Hepatocyte (in vitro differentiated cells): ENCODE measurements at regions not wholly inside any gene's neighbourhood (a gene's known extent, or its start where the extent isn't known, plus 50 kb on each side); places are given as distances from the start of the nearest gene placed in this dataset.
"Not testable (repeated sequence)": the region's sequence is repeated elsewhere in the genome, so short reads cannot be mapped to it uniquely, and the experiment has no call there.

ENCODE experiments used
- DNase-seq: peaks from one replicate; pipeline ENCODE4 v3.0.0-alpha.2; 2016; ENCODE audit warnings: low spot score
- H2AFZ ChIP-seq: fragments of 200-600 bp; sonication (generic); 2 replicates; pipeline ENCODE4 v1.6.0; 2016; ENCODE audit warnings: antibody characterized with exemption, mild to moderate bottlenecking
- H3K27ac ChIP-seq: fragments of 200-600 bp; sonication (generic); 2 replicates; pipeline ENCODE4 v1.5.1; 2016; ENCODE audit warnings: mild to moderate bottlenecking
- H3K27me3 ChIP-seq: fragments of 200-600 bp; sonication (generic); 2 replicates; pipeline ENCODE4 v1.6.1; 2016
- H3K36me3 ChIP-seq: fragments of 200-600 bp; sonication (generic); replicated peaks from 2 replicates; pipeline ENCODE4 v1.5.1; 2016; ENCODE audit warnings: low read depth; ENCODE audit not compliant: insufficient read depth
- H3K4me1 ChIP-seq: fragments of 200-600 bp; sonication (generic); 2 replicates; pipeline ENCODE4 v1.5.1; 2016; ENCODE audit warnings: mild to moderate bottlenecking, moderate library complexity; ENCODE audit not compliant: insufficient read depth
- H3K4me2 ChIP-seq: fragments of 200-600 bp; sonication (generic); 2 replicates; pipeline ENCODE4 v1.6.0; 2016
- H3K4me3 ChIP-seq: fragments of 200-600 bp; sonication (generic); 2 replicates; pipeline ENCODE4 v1.5.1; 2016; ENCODE audit warnings: mild to moderate bottlenecking
- H3K79me2 ChIP-seq: fragments of 200-600 bp; sonication (generic); 2 replicates; pipeline ENCODE4 v1.6.0; 2017; ENCODE audit warnings: mild to moderate bottlenecking
- H3K9me2 ChIP-seq: fragments of 200-600 bp; sonication (generic); replicated peaks from 2 replicates; pipeline ENCODE4 v1.6.0; 2017; ENCODE audit warnings: mild to moderate bottlenecking; ENCODE audit not compliant: insufficient read depth
- H3K9me3 ChIP-seq: fragments of 200-600 bp; sonication (generic); 2 replicates; pipeline ENCODE4 v1.5.1; 2016; ENCODE audit warnings: low read depth, mild to moderate bottlenecking
- H4K20me1 ChIP-seq: fragments of 200-600 bp; sonication (generic); 2 replicates; pipeline ENCODE4 v1.6.0; 2016; ENCODE audit warnings: mild to moderate bottlenecking; ENCODE audit not compliant: insufficient read depth, poor library complexity, severe bottlenecking
- EZH2 ChIP-seq: fragments of 200-600 bp; sonication (generic); IDR thresholded peaks from 2 replicates; pipeline ENCODE4 v1.6.1; 2016; ENCODE audit warnings: antibody characterized with exemption, mild to moderate bottlenecking, borderline replicate concordance
- EZH2phosphoT487 ChIP-seq: fragments of 200-600 bp; sonication (generic); IDR thresholded peaks from one replicate; pipeline ENCODE4 v1.6.1; 2018; ENCODE audit warnings: antibody characterized with exemption, mild to moderate bottlenecking, low read depth, moderate library complexity; ENCODE audit not compliant: unreplicated experiment, severe bottlenecking
- WGBS: methylation state at CpG from one replicate; pipeline ENCODE4 v1.1.6; 2016; ENCODE audit warnings: low lambda C conversion rate; ENCODE audit errors: missing lambda C conversion rate; 5-methylcytosine and 5-hydroxymethylcytosine counted together
- TF ChIP-seq, protein P1 (sequence below): fragments of 200-600 bp; sonication (generic); IDR thresholded peaks from 2 replicates; pipeline ENCODE4 v1.5.1; 2016; ENCODE audit warnings: antibody characterized with exemption, mild to moderate bottlenecking; ENCODE audit not compliant: poor library complexity

DNA sequence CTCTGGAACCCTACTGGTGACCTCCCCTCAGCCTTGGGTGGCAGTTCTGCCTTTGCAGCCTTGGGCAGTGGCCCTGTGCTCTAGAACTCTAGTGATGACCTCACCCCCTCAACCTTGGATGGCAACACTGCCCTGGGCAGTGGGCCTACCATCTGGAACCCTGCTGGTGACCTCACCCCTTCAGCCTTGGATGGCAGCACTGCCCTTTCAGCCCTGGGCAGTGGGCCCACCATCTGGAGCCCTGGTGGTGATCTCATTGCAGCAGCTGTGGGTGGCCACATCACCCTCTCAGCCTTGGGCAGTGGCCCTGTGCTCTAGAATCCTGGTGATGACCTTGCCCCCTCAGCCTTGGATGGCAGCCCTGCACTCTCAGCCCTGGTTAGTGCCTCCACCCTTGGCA lies 129.3 kb downstream of the RBMX2 start:
- Histone ChIP-seq H4K20me1 (no peaks in the 10 kb centered on the region), H3K4me1 (no peaks in the 10 kb centered on the region)

DNA sequence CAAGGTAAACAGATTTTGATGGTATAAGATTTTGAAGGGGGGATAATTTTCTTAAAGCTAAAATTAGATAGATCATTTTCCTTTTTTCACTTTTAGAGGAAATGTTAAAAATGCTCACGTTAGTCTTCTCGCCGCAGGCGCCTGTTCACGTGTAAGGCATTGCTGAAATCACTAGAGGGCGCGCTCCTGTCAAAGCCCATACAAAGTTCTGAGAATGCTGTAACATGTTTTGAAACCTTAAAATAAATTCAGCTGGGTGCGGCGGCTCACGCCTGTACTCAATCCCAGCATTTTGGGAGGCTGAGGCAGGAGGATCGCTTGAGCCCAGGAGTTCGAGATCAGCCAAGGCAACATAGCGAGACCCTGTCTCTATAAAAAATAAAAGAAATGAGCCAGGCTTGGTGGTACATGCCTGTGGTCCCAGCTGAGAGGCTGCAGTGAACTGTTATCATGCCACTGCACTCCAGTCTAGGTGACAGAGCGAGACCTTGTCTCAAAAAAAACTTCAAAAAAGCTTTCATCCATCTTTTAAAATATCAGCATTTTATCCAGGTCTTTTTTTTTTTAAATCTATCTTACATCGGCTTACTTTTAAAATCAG lies 138.0 kb downstream of the RBMX2 start:
- no peak overlapping the region for H2AFZ ChIP-seq
- H3K79me2 ChIP-seq = no peaks in the 10 kb centered on the region
- no peaks in the 10 kb centered on the region for H3K9me3 ChIP-seq
- no peaks in the 10 kb centered on the region for H4K20me1 ChIP-seq
- H3K4me3 ChIP-seq = no peak overlapping the region
- no peaks in the 10 kb centered on the region for H3K4me1 ChIP-seq
- no peaks in the 10 kb centered on the region for H3K27me3 ChIP-seq
- TF ChIP-seq, protein P1, sequence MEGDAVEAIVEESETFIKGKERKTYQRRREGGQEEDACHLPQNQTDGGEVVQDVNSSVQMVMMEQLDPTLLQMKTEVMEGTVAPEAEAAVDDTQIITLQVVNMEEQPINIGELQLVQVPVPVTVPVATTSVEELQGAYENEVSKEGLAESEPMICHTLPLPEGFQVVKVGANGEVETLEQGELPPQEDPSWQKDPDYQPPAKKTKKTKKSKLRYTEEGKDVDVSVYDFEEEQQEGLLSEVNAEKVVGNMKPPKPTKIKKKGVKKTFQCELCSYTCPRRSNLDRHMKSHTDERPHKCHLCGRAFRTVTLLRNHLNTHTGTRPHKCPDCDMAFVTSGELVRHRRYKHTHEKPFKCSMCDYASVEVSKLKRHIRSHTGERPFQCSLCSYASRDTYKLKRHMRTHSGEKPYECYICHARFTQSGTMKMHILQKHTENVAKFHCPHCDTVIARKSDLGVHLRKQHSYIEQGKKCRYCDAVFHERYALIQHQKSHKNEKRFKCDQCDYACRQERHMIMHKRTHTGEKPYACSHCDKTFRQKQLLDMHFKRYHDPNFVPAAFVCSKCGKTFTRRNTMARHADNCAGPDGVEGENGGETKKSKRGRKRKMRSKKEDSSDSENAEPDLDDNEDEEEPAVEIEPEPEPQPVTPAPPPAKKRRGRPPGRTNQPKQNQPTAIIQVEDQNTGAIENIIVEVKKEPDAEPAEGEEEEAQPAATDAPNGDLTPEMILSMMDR = peak; percentile 60
- TF ChIP-seq EZH2phosphoT487 = no peak
- H3K9me2 ChIP-seq = no peaks in the 10 kb centered on the region
- H3K36me3 ChIP-seq = no peaks in the 10 kb centered on the region
- H3K4me2 ChIP-seq = no peak overlapping the region
- DNase-seq = peak; percentile 54
- 48% methylated on average over 15 of the region's 15 CpGs for WGBS
- H3K27ac ChIP-seq = no peak overlapping the region

More for the DNA sequence above, 129.3 kb downstream of the RBMX2 start:
- Histone ChIP-seq H3K36me3 (no peaks in the 10 kb centered on the region), H2AFZ (no peak overlapping the region), H3K27ac (no peak overlapping the region), H3K4me3 (no peak overlapping the region), H3K9me2 (no peaks in the 10 kb centered on the region), H3K27me3 (no peaks in the 10 kb centered on the region), H3K9me3 (no peaks in the 10 kb centered on the region), H3K4me2 (no peak overlapping the region), H3K79me2 (no peaks in the 10 kb centered on the region)
- TF ChIP-seq, protein P1 = no peak
- TF ChIP-seq EZH2phosphoT487 (no peak), EZH2 (no peak)
- no peak for DNase-seq

DNA sequence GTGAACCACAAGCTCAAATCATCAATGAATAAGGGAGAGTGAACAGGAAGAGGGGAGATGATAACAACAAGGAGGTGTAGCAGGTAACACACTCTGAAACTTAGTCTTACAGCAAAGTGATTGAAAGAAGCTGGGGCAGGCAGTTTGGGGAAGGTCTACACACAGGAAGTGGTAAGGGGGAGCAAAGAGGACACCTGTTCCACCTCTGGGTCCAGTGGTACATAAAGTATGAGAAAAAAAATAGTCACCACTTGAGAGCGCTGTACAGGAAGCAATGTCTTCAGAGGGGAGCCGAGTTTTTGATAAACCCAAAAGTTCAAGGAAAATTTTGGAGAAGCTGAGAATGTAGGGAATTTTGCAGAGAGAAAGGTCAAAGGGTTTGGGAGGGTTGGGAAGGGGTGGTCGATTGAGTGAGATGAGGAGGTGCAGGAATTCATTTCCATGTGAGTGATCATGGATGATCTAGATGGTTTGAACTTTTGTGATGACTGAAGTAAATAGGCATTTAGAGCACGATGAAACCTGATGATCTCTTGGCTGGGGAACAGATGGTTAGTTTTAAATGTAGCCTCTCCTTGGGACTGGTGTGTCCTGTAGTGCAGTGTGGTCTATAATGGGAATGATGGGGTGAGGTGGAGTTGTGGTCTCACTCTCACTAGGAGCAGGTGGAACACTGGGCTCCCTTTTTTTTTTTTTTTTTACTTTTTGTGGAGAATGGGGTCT lies 142.0 kb downstream of the RBMX2 start:
- DNase-seq = no peak
- no peak overlapping the region for H3K4me3 ChIP-seq
- H4K20me1 ChIP-seq = no peaks in the 10 kb centered on the region
- H3K36me3 ChIP-seq = no peaks in the 10 kb centered on the region
- H2AFZ ChIP-seq = no peak overlapping the region
- no peaks in the 10 kb centered on the region for H3K79me2 ChIP-seq
- H3K27me3 ChIP-seq = no peaks in the 10 kb centered on the region
- H3K9me3 ChIP-seq = no peaks in the 10 kb centered on the region
- WGBS = 70% methylated on average over 4 of the region's 4 CpGs
- TF ChIP-seq EZH2 = no peak
- H3K4me1 ChIP-seq = no peaks in the 10 kb centered on the region
- no peak overlapping the region for H3K4me2 ChIP-seq
- H3K27ac ChIP-seq = no peak overlapping the region
- no peaks in the 10 kb centered on the region for H3K9me2 ChIP-seq

DNA sequence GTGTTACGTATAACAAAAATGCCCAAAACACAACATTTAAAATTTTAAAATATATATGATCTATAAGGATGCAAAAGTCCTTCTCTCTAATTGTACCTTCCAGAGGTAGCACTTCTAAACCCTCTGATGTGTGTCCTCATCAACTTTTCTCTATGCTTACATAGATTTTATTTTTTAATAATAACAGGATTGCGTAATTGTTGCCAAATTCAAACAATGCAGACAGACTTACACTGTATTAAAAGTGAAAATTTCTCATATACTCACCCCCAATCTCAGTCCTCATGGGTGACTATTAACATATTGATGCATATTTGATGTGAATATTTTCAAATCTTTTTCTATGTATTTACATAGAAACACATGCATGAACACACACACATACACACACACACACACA lies 144.0 kb downstream of the RBMX2 start:
- no peak overlapping the region for H3K27ac ChIP-seq
- no peaks in the 10 kb centered on the region for H3K79me2 ChIP-seq
- no peaks in the 10 kb centered on the region for H3K4me1 ChIP-seq
- no peaks in the 10 kb centered on the region for H3K9me2 ChIP-seq
- no peaks in the 10 kb centered on the region for H3K9me3 ChIP-seq
- H2AFZ ChIP-seq = no peak overlapping the region
- no peak overlapping the region for H3K4me3 ChIP-seq
- H3K27me3 ChIP-seq = no peaks in the 10 kb centered on the region
- H3K4me2 ChIP-seq = no peak overlapping the region
- no peak for TF ChIP-seq EZH2phosphoT487
- no peak for TF ChIP-seq EZH2
- TF ChIP-seq, protein P1 = no peak
- no peaks in the 10 kb centered on the region for H4K20me1 ChIP-seq
- DNase-seq = no peak
- H3K36me3 ChIP-seq = no peaks in the 10 kb centered on the region
- 87% methylated on average over 2 of the region's 2 CpGs for WGBS

DNA sequence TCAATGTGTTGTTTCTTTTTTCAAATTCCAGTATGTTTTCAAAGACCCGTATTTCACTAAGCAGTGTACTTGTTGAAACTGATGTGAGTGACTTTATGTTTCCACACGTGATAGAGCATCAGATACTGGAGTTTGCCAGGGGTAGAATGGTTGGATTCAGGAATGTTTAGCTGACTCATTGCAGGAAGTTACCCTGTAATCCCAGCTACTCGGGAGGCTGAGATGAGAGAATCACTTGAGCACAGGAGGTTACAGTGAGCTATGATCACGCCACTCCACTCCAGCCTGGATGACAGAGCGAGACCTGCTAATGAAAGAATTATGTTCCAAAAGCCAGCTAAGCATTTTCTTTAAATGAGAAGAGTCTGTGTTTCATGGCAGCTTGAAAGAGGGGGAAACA lies 147.6 kb downstream of the RBMX2 start:
- not testable (repeated sequence) for H4K20me1 ChIP-seq, H3K27ac ChIP-seq, H3K79me2 ChIP-seq, H2AFZ ChIP-seq, H3K4me3 ChIP-seq, DNase-seq, H3K36me3 ChIP-seq, H3K9me3 ChIP-seq, H3K27me3 ChIP-seq, H3K4me2 ChIP-seq, H3K4me1 ChIP-seq, H3K9me2 ChIP-seq
- 54% methylated on average over 5 of the region's 5 CpGs for WGBS
